ENCODE measurements at regions not wholly inside any gene's neighbourhood (a gene's known extent, or its start where the extent isn't known, plus 50 kb on each side); places are given as distances from the start of the nearest gene placed in this dataset.
A peak's percentile ranks its signal among the peaks of the same experiment; 100 is the strongest.

GRCh38 chr4:73312967-73313366, 54.4 kb upstream of the ANKRD17 start:
- H4K91ac ChIP-seq (ENCODE audit: low read depth, low read length), result no peak overlapping the region
- H4K12ac ChIP-seq (ENCODE audit: low read depth, low read length), result no peak overlapping the region
- H3K79me1 ChIP-seq (ENCODE audit: low read length), result no peaks in the 10 kb centered on the region
- no peak overlapping the region for H4K8ac ChIP-seq (ENCODE audit: low read depth, low read length)
- H3K4me1 ChIP-seq (ENCODE audit: control insufficient read depth in 1 of 2, insufficient read depth in 2 of 2, low read length in 2 of 2), result no peaks in the 10 kb centered on the region
- WGBS (ENCODE audit: extremely low coverage, insufficient coverage, insufficient read length), result no CpG with 5 or more reads among the region's 1 CpG
- H3K9me3 ChIP-seq (ENCODE audit: insufficient read depth, low read depth, low read length), result no peaks in the 10 kb centered on the region
- no peak overlapping the region for H2AFZ ChIP-seq (ENCODE audit: insufficient read depth, low read length, poor library complexity)
- no peak overlapping the region for H2BK120ac ChIP-seq (ENCODE audit: insufficient read depth, low read length, poor library complexity)
- H2AK5ac ChIP-seq (ENCODE audit: low read length), result no peak overlapping the region
- no peaks in the 10 kb centered on the region for H3K27me3 ChIP-seq (ENCODE audit: insufficient read depth, low read length)
- no peak overlapping the region for H3K4ac ChIP-seq (ENCODE audit: low read depth, low read length)
- no peak overlapping the region for H3K14ac ChIP-seq (ENCODE audit: low read length)
- H2BK12ac ChIP-seq (ENCODE audit: low read length), result no peak overlapping the region
- H3K9ac ChIP-seq (ENCODE audit: low read length), result no peak overlapping the region
- no peak overlapping the region for H3K23ac ChIP-seq (ENCODE audit: low read length)
- no peak overlapping the region for H3K18ac ChIP-seq (ENCODE audit: low read length)
- no peak overlapping the region for H3K27ac ChIP-seq (ENCODE audit: low read depth, low read length)
- no peaks in the 10 kb centered on the region for H3K36me3 ChIP-seq (ENCODE audit: control insufficient read depth in 1 of 2, insufficient read depth in 2 of 2, low read length in 2 of 2)
- no peak overlapping the region for H2BK5ac ChIP-seq (ENCODE audit: low read depth, low read length, poor library complexity)
- no peak overlapping the region for H3K4me3 ChIP-seq (ENCODE audit: low read depth, low read length)
- H3K79me2 ChIP-seq (ENCODE audit: control insufficient read depth, insufficient read depth, low read length, poor library complexity), result no peaks in the 10 kb centered on the region
- no peak overlapping the region for H3K4me2 ChIP-seq (ENCODE audit: low read length)
- no peak for DNase-seq

GRCh38 chr4:73311428-73311827, 52.8 kb upstream of the ANKRD17 start:
- H2AFZ ChIP-seq (ENCODE audit: insufficient read depth, low read length, poor library complexity), result no peak overlapping the region
- no peak overlapping the region for H2BK120ac ChIP-seq (ENCODE audit: insufficient read depth, low read length, poor library complexity)
- no peaks in the 10 kb centered on the region for H3K36me3 ChIP-seq (ENCODE audit: control insufficient read depth in 1 of 2, insufficient read depth in 2 of 2, low read length in 2 of 2)
- no peak overlapping the region for H3K27ac ChIP-seq (ENCODE audit: low read depth, low read length)
- H3K79me1 ChIP-seq (ENCODE audit: low read length), result no peaks in the 10 kb centered on the region
- no peak overlapping the region for H4K12ac ChIP-seq (ENCODE audit: low read depth, low read length)
- no peak overlapping the region for H2BK5ac ChIP-seq (ENCODE audit: low read depth, low read length, poor library complexity)
- H3K9ac ChIP-seq (ENCODE audit: low read length), result no peak overlapping the region
- H2BK12ac ChIP-seq (ENCODE audit: low read length), result no peak overlapping the region
- H3K18ac ChIP-seq (ENCODE audit: low read length), result no peak overlapping the region
- H3K14ac ChIP-seq (ENCODE audit: low read length), result no peak overlapping the region
- DNase-seq, result peak in 1 of 2 donors; percentile 70
- no peak overlapping the region for H3K4me2 ChIP-seq (ENCODE audit: low read length)
- H4K8ac ChIP-seq (ENCODE audit: low read depth, low read length), result no peak overlapping the region
- H3K79me2 ChIP-seq (ENCODE audit: control insufficient read depth, insufficient read depth, low read length, poor library complexity), result no peaks in the 10 kb centered on the region
- H2AK5ac ChIP-seq (ENCODE audit: low read length), result no peak overlapping the region
- no peak overlapping the region for H3K23ac ChIP-seq (ENCODE audit: low read length)
- H4K91ac ChIP-seq (ENCODE audit: low read depth, low read length), result no peak overlapping the region
- H3K4me3 ChIP-seq (ENCODE audit: low read depth, low read length), result no peak overlapping the region
- H3K27me3 ChIP-seq (ENCODE audit: insufficient read depth, low read length), result no peaks in the 10 kb centered on the region
- H3K9me3 ChIP-seq (ENCODE audit: insufficient read depth, low read depth, low read length), result no peaks in the 10 kb centered on the region
- no peak overlapping the region for H3K4ac ChIP-seq (ENCODE audit: low read depth, low read length)
- H3K4me1 ChIP-seq (ENCODE audit: control insufficient read depth in 1 of 2, insufficient read depth in 2 of 2, low read length in 2 of 2), result no peaks in the 10 kb centered on the region

- H3K27me3 ChIP-seq (ENCODE audit: insufficient read depth, low read length), result no peaks in the 10 kb centered on the region
- H3K9me3 ChIP-seq (ENCODE audit: insufficient read depth, low read depth, low read length), result no peaks in the 10 kb centered on the region
- H3K79me2 ChIP-seq (ENCODE audit: control insufficient read depth, insufficient read depth, low read length, poor library complexity), result no peaks in the 10 kb centered on the region
- no peak overlapping the region for H2BK5ac ChIP-seq (ENCODE audit: low read depth, low read length, poor library complexity)
- H2AK5ac ChIP-seq (ENCODE audit: low read length), result no peak overlapping the region
- H2AFZ ChIP-seq (ENCODE audit: insufficient read depth, low read length, poor library complexity), result no peak overlapping the region
- no peak overlapping the region for H3K4ac ChIP-seq (ENCODE audit: low read depth, low read length)
- H3K4me2 ChIP-seq (ENCODE audit: low read length), result no peak overlapping the region
- H3K23ac ChIP-seq (ENCODE audit: low read length), result no peak overlapping the region
- no CpG with 5 or more reads among the region's 3 CpGs for WGBS (ENCODE audit: extremely low coverage, insufficient coverage, insufficient read length)
- no peak overlapping the region for H3K14ac ChIP-seq (ENCODE audit: low read length)
- H3K79me1 ChIP-seq (ENCODE audit: low read length), result no peaks in the 10 kb centered on the region
- no peak overlapping the region for H3K27ac ChIP-seq (ENCODE audit: low read depth, low read length)
- H2BK120ac ChIP-seq (ENCODE audit: insufficient read depth, low read length, poor library complexity), result no peak overlapping the region
- H3K4me1 ChIP-seq (ENCODE audit: control insufficient read depth in 1 of 2, insufficient read depth in 2 of 2, low read length in 2 of 2), result no peaks in the 10 kb centered on the region
- H4K12ac ChIP-seq (ENCODE audit: low read depth, low read length), result no peak overlapping the region
- DNase-seq, result peak in 1 of 2 donors; percentile 31
- H2BK12ac ChIP-seq (ENCODE audit: low read length), result no peak overlapping the region
- no peaks in the 10 kb centered on the region for H3K36me3 ChIP-seq (ENCODE audit: control insufficient read depth in 1 of 2, insufficient read depth in 2 of 2, low read length in 2 of 2)
- no peak overlapping the region for H4K91ac ChIP-seq (ENCODE audit: low read depth, low read length)
- H4K8ac ChIP-seq (ENCODE audit: low read depth, low read length), result no peak overlapping the region
- H3K9ac ChIP-seq (ENCODE audit: low read length), result no peak overlapping the region
- H3K18ac ChIP-seq (ENCODE audit: low read length), result no peak overlapping the region
- no peak overlapping the region for H3K4me3 ChIP-seq (ENCODE audit: low read depth, low read length)
These were observed 50.6 kb upstream of the ANKRD17 start for GRCh38 chr4:73309211-73309610.
